ENCODE measurements at regions not wholly inside any gene's neighbourhood (a gene's known extent, or its start where the extent isn't known, plus 50 kb on each side); places are given as distances from the start of the nearest gene placed in this dataset.

DNA sequence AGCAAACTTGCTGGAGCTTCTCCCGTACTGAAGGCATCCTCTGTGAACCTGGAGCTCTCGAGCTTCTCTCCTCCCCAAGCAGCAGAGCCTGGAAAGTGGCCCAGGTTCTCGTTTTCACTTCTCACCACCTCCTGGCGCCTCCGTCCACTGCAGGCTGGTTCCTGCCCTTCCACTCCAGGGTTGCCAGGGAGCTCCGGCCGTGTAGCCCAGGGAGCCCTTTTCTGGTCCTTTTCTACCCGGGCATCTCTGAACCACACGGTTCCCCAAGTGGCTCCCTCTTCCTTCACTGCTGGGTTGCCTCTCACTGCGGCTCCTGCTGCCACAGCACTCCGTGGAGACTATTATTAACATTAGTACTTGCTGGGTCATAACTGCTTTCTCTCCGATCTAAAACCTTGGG is 208.6 kb upstream of the PPP2R2D start:
- TF ChIP-seq, protein P1, sequence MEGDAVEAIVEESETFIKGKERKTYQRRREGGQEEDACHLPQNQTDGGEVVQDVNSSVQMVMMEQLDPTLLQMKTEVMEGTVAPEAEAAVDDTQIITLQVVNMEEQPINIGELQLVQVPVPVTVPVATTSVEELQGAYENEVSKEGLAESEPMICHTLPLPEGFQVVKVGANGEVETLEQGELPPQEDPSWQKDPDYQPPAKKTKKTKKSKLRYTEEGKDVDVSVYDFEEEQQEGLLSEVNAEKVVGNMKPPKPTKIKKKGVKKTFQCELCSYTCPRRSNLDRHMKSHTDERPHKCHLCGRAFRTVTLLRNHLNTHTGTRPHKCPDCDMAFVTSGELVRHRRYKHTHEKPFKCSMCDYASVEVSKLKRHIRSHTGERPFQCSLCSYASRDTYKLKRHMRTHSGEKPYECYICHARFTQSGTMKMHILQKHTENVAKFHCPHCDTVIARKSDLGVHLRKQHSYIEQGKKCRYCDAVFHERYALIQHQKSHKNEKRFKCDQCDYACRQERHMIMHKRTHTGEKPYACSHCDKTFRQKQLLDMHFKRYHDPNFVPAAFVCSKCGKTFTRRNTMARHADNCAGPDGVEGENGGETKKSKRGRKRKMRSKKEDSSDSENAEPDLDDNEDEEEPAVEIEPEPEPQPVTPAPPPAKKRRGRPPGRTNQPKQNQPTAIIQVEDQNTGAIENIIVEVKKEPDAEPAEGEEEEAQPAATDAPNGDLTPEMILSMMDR (conservative IDR thresholded peaks at IDR 0.05; ENCODE audit: low read depth, low read length) = no peak
- H3K4me3 ChIP-seq (ENCODE audit: low read depth, low read length) = no peak overlapping the region
- no peak for DNase-seq (ENCODE audit: low read depth)

GRCh38 chr10:131692686-131693334 is 208.0 kb upstream of the PPP2R2D start:
- TF ChIP-seq, protein P1 (conservative IDR thresholded peaks at IDR 0.05; ENCODE audit: low read depth, low read length) = no peak
- no peak for DNase-seq (ENCODE audit: low read depth)
- no peak overlapping the region for H3K4me3 ChIP-seq (ENCODE audit: low read depth, low read length)

DNA sequence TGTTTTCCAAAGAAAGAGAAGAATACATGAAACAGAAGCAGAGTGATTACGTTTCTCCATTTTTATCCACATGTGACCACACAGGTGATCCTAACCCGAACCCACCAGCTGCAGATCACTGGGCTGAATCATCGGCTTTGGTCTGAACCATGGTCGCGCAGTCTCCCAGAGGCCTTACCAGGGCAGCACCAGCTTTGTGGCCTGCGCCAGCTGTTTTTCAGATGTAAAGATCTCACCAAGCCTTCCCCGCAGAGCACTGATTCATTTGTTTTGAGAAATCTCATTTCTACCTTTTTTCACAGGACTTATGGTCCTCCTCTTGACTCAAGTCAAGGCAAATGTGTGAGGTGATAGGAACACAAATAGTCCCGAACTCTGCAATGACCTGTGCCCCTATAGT is 207.0 kb upstream of the PPP2R2D start:
- TF ChIP-seq, protein P1 (conservative IDR thresholded peaks at IDR 0.05; ENCODE audit: low read depth, low read length) = no peak
- H3K4me3 ChIP-seq (ENCODE audit: low read depth, low read length) = no peak overlapping the region
- DNase-seq (ENCODE audit: low read depth) = no peak

DNA sequence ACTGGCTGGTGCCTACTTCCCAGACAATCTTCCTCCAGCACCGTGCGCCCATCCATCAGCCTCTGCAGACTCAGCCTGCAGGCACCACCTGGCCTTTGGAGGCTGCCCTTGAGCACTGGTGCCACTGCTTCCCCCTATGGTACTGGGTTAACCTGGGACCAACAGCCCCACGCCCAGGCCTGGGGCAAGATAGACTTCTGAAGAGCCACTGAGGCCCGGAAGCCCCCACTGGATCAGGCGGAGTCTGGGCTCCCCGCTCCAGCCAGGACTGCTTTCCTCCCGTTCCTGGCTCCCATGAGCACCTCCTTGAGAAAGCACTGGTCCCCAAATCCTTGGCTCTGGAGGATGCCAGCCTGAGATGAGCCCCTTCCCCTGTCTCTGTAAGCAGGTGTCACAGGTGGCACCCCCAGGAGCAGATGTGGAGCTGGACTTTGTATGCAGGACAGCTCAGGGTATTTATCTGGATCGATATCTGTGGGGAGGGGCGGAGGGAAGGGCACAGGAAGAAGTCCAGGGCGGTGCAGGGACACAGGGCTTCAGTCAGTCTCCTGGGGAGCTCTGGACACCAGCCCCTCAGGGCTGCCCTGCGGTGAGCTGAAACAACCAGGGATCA is 206.5 kb upstream of the PPP2R2D start:
- DNase-seq (ENCODE audit: low read depth) = no peak
- TF ChIP-seq, protein P1 (conservative IDR thresholded peaks at IDR 0.05; ENCODE audit: low read depth, low read length) = no peak
- H3K4me3 ChIP-seq (ENCODE audit: low read depth, low read length) = no peak overlapping the region

DNA sequence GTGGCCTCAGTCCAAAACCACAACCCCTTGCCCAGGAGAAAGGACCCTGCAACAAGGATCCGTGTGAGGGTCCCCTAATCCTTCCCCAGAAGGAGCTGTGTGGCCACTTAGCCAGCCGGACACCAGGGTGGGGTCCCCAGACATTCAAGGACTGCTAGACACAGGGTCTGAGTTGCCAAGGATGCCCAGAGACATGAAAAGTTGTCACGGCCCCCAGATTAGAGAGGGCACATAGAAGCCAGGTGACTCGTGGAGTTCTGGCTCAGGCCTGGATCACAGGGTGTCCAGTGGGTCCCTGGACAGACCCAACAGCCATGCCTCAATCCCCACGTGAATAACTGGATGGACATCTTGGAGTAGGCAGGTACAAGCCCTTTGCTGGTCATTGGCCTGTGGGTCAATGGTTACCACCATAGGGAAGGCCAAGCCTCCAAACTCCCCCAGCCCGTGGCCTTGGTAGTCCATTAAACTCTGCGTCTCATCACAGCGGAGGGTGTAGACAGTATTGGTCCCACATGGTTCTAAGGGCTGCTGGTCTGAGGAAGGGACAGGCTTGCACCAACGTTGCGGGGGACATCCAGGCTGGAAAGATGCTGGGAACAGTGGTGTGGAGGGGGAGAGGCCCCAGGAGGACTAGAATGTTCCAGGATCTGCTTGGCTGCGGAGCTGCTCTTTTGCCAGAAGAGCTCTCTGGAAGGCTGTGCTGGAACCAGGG is 205.9 kb upstream of the PPP2R2D start:
- H3K4me3 ChIP-seq (ENCODE audit: low read depth, low read length) = no peak overlapping the region
- TF ChIP-seq, protein P1 (conservative IDR thresholded peaks at IDR 0.05; ENCODE audit: low read depth, low read length) = no peak
- no peak for DNase-seq (ENCODE audit: low read depth)

GRCh38 chr10:131695496-131696165 is 205.2 kb upstream of the PPP2R2D start:
- no peak for DNase-seq (ENCODE audit: low read depth)
- TF ChIP-seq, protein P1 (conservative IDR thresholded peaks at IDR 0.05; ENCODE audit: low read depth, low read length) = no peak
- H3K4me3 ChIP-seq (ENCODE audit: low read depth, low read length) = no peak overlapping the region

All from epithelial cell of proximal tubule (primary cell).